ENCODE measurements at regions not wholly inside any gene's neighbourhood (a gene's known extent, or its start where the extent isn't known, plus 50 kb on each side); places are given as distances from the start of the nearest gene placed in this dataset.

- intact Hi-C loops (cut with micrococcal nuclease) = no loop called here
- Histone ChIP-seq H3K9me2 (ENCODE audit: insufficient read depth) (no peaks in the 10 kb centered on the region), H3K9ac (ENCODE audit: low read length) (no peak overlapping the region), H4K20me1 (ENCODE audit: insufficient read depth) (no peaks in the 10 kb centered on the region), H3K9me3 (ENCODE audit: control insufficient read depth in 1 of 2, insufficient read depth in 1 of 2, low read depth in 1 of 2, low read length in 2 of 2) (no peaks in the 10 kb centered on the region), H3K79me2 (ENCODE audit: insufficient read depth, low read length) (peaks cover 3% of the 10 kb centered on the region; the same call in 1 of the 2 replicates), H3K27me3 (ENCODE audit: insufficient read depth, low read length) (no peaks in the 10 kb centered on the region), H3K36me3 (ENCODE audit: control insufficient read depth in 1 of 2, insufficient read depth in 2 of 2, low read length in 2 of 2) (no peaks in the 10 kb centered on the region), H3K4me3 (replicated peaks in 1 of 2; ENCODE audit: low read depth in 1 of 2, low read length in 2 of 2) (no peak overlapping the region), H3K4me1 (ENCODE audit: control insufficient read depth in 1 of 2, insufficient read depth in 2 of 2, low read length in 2 of 2) (peaks cover 4 to 16% of the 10 kb centered on the region in 2 experiments; a peak in 3 of 4 replicates), H2AFZ (ENCODE audit: low read depth, low read length, poor library complexity, severe bottlenecking) (no peak overlapping the region), H3K4me2 (ENCODE audit: low read length) (no peak overlapping the region), H3K27ac (ENCODE audit: low read depth, low read length) (no peak overlapping the region)
- ChIA-PET RAD21 (ENCODE audit: low non-redundant PET in 1 of 2, low total read pairs in 2 of 2, uncharacterized antibody in 2 of 2, unreplicated experiment in 2 of 2) (interaction anchor here in 1 of 2 experiments (0.8 kb wide), 1 partner anchor 18 kb away, joined by 4 read pairs; no protein-coding TSS in a partner anchor), CTCF (no interaction called here), POLR2A (no interaction called here)
- TF ChIP-seq YY1 (IDR thresholded peaks at IDR 0.05; ENCODE audit: extremely low read depth, insufficient replicate concordance, low read depth, low read length) = no peak
- no peak for TF ChIP-seq CTCF (IDR thresholded peaks at IDR 0.05 in 2 of 3, conservative IDR thresholded peaks at IDR 0.05 in 1 of 3; ENCODE audit: borderline replicate concordance in 1 of 3, insufficient read depth in 1 of 3, low read depth in 2 of 3, low read length in 2 of 3)
- no peak for TF ChIP-seq CEBPB (IDR thresholded peaks at IDR 0.05; ENCODE audit: low read depth)
- TF ChIP-seq EZH2phosphoT487 (IDR thresholded peaks at IDR 0.05; ENCODE audit: borderline replicate concordance) = no peak
- no peak for TF ChIP-seq TCF7L2 (IDR thresholded peaks at IDR 0.05; ENCODE audit: borderline replicate concordance, extremely low read depth, insufficient read depth, insufficient read length)
- no peak for TF ChIP-seq REST (IDR thresholded peaks at IDR 0.05; ENCODE audit: low read depth)
- no peak for TF ChIP-seq RAD21 (IDR thresholded peaks at IDR 0.05; ENCODE audit: low read depth)
- no peak for TF ChIP-seq FOSL1 (IDR thresholded peaks at IDR 0.05; ENCODE audit: low read depth)
- TF ChIP-seq MAX (IDR thresholded peaks at IDR 0.05) = no peak
- no peak for TF ChIP-seq EZH2 (IDR thresholded peaks at IDR 0.05)
- no peak for TF ChIP-seq JUND (IDR thresholded peaks at IDR 0.05)
- BruUV-seq (replicated peaks) = no TSS peak
- ATAC-seq (no peak), DNase-seq (ENCODE audit: low read depth, low spot score) (no peak)
Observed at GRCh38 chr1:21350202-21350885, 60.1 kb upstream of the ECE1 start.
